ENCODE measurements at regions not wholly inside any gene's neighbourhood (a gene's known extent, or its start where the extent isn't known, plus 50 kb on each side); places are given as distances from the start of the nearest gene placed in this dataset.

GRCh38 chr3:152038490-152038889, 165.0 kb downstream of the SUCNR1 start:
- H3K27me3 ChIP-seq: no peaks in the 10 kb centered on the region
- no peaks in the 10 kb centered on the region for H3K4me1 ChIP-seq
- DNase-seq: no peak
- H3K36me3 ChIP-seq: no peaks in the 10 kb centered on the region
- no peak overlapping the region for H3K4me3 ChIP-seq
- no peak overlapping the region for H3K27ac ChIP-seq
- intact Hi-C loops (cut with DNase I): no loop called here
- TF ChIP-seq EP300 (IDR thresholded peaks at IDR 0.05): no peak
- no peak for TF ChIP-seq POLR2AphosphoS5 (IDR thresholded peaks at IDR 0.05)
- TF ChIP-seq CTCF (IDR thresholded peaks at IDR 0.05): no peak
- no peak for TF ChIP-seq POLR2A (IDR thresholded peaks at IDR 0.05)
- WGBS, 2 donors: 97 to 98% methylated on average over 1 of the region's 1 CpG
- peaks cover 0 to 3% (median 0%) of the 10 kb centered on the region in 4 donors for H3K9me3 ChIP-seq

- WGBS, 2 donors: 76 to 96% methylated on average over 1 of the region's 1 CpG
Measured at GRCh38 chr3:152039887-152040286, 166.4 kb downstream of the SUCNR1 start.

DNA sequence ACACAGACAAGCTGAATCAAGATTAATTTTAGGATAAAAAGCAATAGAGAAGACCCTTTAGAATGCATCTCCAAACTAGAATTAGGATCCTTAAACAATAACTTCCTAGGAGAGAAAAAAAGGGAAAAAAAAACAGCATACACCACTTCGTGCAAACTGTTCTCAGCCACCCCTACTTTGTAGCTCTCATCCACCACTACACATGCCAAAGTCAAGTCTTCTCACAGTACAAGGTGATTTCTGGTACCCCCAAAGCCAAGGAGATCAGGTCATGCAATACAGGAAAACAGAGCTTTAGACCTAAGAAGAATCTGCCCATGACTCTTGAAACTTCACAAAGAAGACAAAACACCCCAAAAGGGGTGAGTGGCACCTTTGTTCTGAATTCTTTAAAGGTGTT, 166.9 kb downstream of the SUCNR1 start:
- no peak for TF ChIP-seq POLR2A (IDR thresholded peaks at IDR 0.05)
- TF ChIP-seq CTCF (IDR thresholded peaks at IDR 0.05): no peak
- no peak for TF ChIP-seq POLR2AphosphoS5 (IDR thresholded peaks at IDR 0.05)
- no peak for TF ChIP-seq EP300 (IDR thresholded peaks at IDR 0.05)
- intact Hi-C loops (cut with DNase I): no loop called here
- WGBS, 2 donors: 83% methylated on average over 1 of the region's 1 CpG

More at GRCh38 chr3:152039887-152040286, 166.4 kb downstream of the SUCNR1 start:
- Histone ChIP-seq H3K4me3 (no peak overlapping the region), H3K27ac (no peak overlapping the region), H3K36me3 (no peaks in the 10 kb centered on the region), H3K9me3 (no peaks in the 10 kb centered on the region), H3K27me3 (no peaks in the 10 kb centered on the region), H3K4me1 (no peaks in the 10 kb centered on the region)
- intact Hi-C loops (cut with DNase I): no loop called here
- TF ChIP-seq POLR2AphosphoS5 (IDR thresholded peaks at IDR 0.05) (no peak), POLR2A (IDR thresholded peaks at IDR 0.05) (no peak), EP300 (IDR thresholded peaks at IDR 0.05) (no peak)
- no peak for DNase-seq

DNA sequence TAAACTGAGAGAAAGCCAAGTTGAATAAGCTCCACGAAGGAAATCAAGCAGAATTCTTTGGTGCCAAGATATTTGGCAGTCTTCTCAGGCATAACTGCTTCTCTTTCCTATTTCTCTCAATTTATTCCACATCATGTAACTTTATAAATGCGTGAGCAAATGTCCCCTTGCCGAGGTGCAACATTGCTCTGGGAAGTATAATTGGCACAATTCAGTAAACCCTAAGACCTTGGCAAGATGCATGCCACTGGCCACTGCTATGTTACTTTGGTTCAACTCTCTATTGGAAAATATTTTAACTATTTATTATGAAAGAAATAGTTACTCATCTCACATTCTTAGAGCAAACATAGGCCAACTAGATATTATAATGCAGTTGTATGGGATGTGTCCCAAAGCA, 170.2 kb downstream of the SUCNR1 start:
- no peaks in the 10 kb centered on the region for H3K36me3 ChIP-seq

More for the DNA sequence above, 166.9 kb downstream of the SUCNR1 start:
- Histone ChIP-seq H3K4me1 (no peaks in the 10 kb centered on the region), H3K27me3 (no peaks in the 10 kb centered on the region), H3K27ac (no peak overlapping the region), H3K36me3 (no peaks in the 10 kb centered on the region), H3K4me3 (no peak overlapping the region), H3K9me3 (no peaks in the 10 kb centered on the region)
- no peak for DNase-seq

DNA sequence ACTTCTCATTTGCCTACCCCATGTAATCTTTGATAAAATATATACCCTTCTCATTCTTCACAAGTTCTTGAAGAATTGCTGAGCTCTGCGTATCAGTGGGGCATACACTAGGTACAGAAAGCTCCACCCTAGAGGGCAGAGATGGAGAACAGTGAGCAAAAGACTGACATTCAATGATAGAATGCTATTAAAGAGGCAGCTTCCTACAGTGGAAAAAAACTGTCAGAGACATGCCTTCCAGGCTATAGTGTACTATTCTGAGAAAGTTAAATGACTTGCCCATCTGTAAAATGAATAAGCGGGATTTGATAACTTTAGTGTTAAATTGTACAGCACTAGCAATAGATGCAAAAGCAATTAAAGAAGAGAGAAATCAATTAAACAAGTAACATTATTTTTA, 172.8 kb downstream of the SUCNR1 start:
- no peak overlapping the region for H3K27ac ChIP-seq
- no peak for TF ChIP-seq CTCF (IDR thresholded peaks at IDR 0.05)
- no peak for TF ChIP-seq POLR2A (IDR thresholded peaks at IDR 0.05)
- no peak for TF ChIP-seq EP300 (IDR thresholded peaks at IDR 0.05)
- no peak for TF ChIP-seq POLR2AphosphoS5 (IDR thresholded peaks at IDR 0.05)
- DNase-seq: no peak
- H3K36me3 ChIP-seq: no peaks in the 10 kb centered on the region
- no peak overlapping the region for H3K4me3 ChIP-seq
- intact Hi-C loops (cut with DNase I): no loop called here
- H3K9me3 ChIP-seq: no peaks in the 10 kb centered on the region
- 95% methylated on average over 2 of the region's 2 CpGs for WGBS, 2 donors
- no peaks in the 10 kb centered on the region for H3K27me3 ChIP-seq
- H3K4me1 ChIP-seq: peaks cover 0 to 5% (median 1%) of the 10 kb centered on the region in 4 donors

More for the DNA sequence above, 170.2 kb downstream of the SUCNR1 start:
- 89 to 90% methylated on average over 3 of the region's 3 CpGs for WGBS, 2 donors
- H3K27me3 ChIP-seq: no peaks in the 10 kb centered on the region
- H3K4me3 ChIP-seq: no peak overlapping the region
- DNase-seq: no peak
- H3K4me1 ChIP-seq: no peaks in the 10 kb centered on the region
- intact Hi-C loops (cut with DNase I): no loop called here
- TF ChIP-seq POLR2AphosphoS5 (IDR thresholded peaks at IDR 0.05): no peak
- no peak for TF ChIP-seq POLR2A (IDR thresholded peaks at IDR 0.05)
- TF ChIP-seq EP300 (IDR thresholded peaks at IDR 0.05): no peak
- no peak for TF ChIP-seq CTCF (IDR thresholded peaks at IDR 0.05)
- peak overlapping the region in 1 of 4 donors; percentile 27 for H3K27ac ChIP-seq
- no peaks in the 10 kb centered on the region for H3K9me3 ChIP-seq
